Suppressor macrophage (primary cell): ENCODE measurements at regions not wholly inside any gene's neighbourhood (a gene's known extent, or its start where the extent isn't known, plus 50 kb on each side); places are given as distances from the start of the nearest gene placed in this dataset.
"Not testable (repeated sequence)": the region's sequence is repeated elsewhere in the genome, so short reads cannot be mapped to it uniquely, and the experiment has no call there.

ENCODE experiments used
- DNase-seq, 4 experiments: peaks; one replicate each; pipeline ENCODE4 v3.0.0-alpha.2; 2020 to 2022

GRCh38 chr6:99808992-99809391 lies 185.0 kb downstream of the MCHR2 start:
- no peak for DNase-seq

- DNase-seq = no peak
These were observed 183.7 kb downstream of the MCHR2 start for GRCh38 chr6:99810295-99810694.

- DNase-seq = no peak
These were observed 182.9 kb downstream of the MCHR2 start for GRCh38 chr6:99810942-99811620.

- DNase-seq = no peak
These were observed 182.4 kb downstream of the MCHR2 start for GRCh38 chr6:99811636-99812035.

- DNase-seq = no peak
These were observed 180.5 kb downstream of the MCHR2 start for GRCh38 chr6:99813565-99813964.

GRCh38 chr6:99814230-99814928 lies 179.6 kb downstream of the MCHR2 start:
- no peak for DNase-seq

GRCh38 chr6:99816795-99817194 lies 177.2 kb downstream of the MCHR2 start:
- no peak for DNase-seq

GRCh38 chr6:99818161-99818560 lies 175.9 kb downstream of the MCHR2 start:
- no peak for DNase-seq

GRCh38 chr6:99819853-99820252 lies 174.2 kb downstream of the MCHR2 start:
- no peak for DNase-seq

GRCh38 chr6:99821164-99821563 lies 172.9 kb downstream of the MCHR2 start:
- no peak for DNase-seq

GRCh38 chr6:99822741-99823512 lies 171.1 kb downstream of the MCHR2 start:
- peak in 2 of 4 experiments; percentile 9 to 20 for DNase-seq

- not testable (repeated sequence) for DNase-seq
These were observed 170.3 kb downstream of the MCHR2 start for GRCh38 chr6:99823513-99824235.

- no peak for DNase-seq
These were observed 161.0 kb downstream of the MCHR2 start for GRCh38 chr6:99833034-99833433.

- DNase-seq = no peak
These were observed 157.6 kb downstream of the MCHR2 start for GRCh38 chr6:99836471-99836870.

GRCh38 chr6:99838607-99839006 lies 155.4 kb downstream of the MCHR2 start:
- no peak for DNase-seq

GRCh38 chr6:99841297-99841696 lies 152.7 kb downstream of the MCHR2 start:
- DNase-seq = no peak

- DNase-seq = no peak
These were observed 148.0 kb downstream of the MCHR2 start for GRCh38 chr6:99846006-99846405.

GRCh38 chr6:99850841-99851240 lies 143.2 kb downstream of the MCHR2 start:
- no peak for DNase-seq

GRCh38 chr6:99852031-99852430 lies 142.0 kb downstream of the MCHR2 start:
- DNase-seq = no peak

GRCh38 chr6:99867026-99867425 lies 127.0 kb downstream of the MCHR2 start:
- peak in 2 of 4 experiments; percentile 3 to 5 for DNase-seq

- peak; percentile 75 to 88 (median 84) for DNase-seq
These were observed 125.8 kb downstream of the MCHR2 start for GRCh38 chr6:99868074-99868702.
